ENCODE measurements at regions not wholly inside any gene's neighbourhood (a gene's known extent, or its start where the extent isn't known, plus 50 kb on each side); places are given as distances from the start of the nearest gene placed in this dataset.
A peak's percentile ranks its signal among the peaks of the same experiment; 100 is the strongest.

DNA sequence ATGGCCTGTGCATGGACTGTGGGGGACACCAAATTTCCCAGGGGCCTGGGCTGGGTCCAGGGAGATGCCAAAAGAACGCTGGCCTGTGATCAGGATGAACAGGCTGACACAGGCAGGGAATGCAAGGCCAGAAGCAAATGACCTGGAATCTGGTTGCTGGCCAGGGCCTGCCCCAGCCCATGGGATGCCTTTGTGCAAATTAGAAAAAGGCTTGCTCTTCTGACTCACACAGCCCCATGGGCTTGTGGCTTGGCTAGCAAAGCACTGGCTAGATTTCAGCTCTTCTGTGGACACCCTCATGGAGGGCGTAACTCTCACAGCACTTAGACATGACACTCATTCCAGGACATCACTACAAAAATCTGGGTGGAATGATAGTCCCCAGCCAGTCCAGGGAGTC, 356.0 kb downstream of the SHQ1 start:
- no peak for DNase-seq (ENCODE audit: low read depth in 2 of 2)

DNA sequence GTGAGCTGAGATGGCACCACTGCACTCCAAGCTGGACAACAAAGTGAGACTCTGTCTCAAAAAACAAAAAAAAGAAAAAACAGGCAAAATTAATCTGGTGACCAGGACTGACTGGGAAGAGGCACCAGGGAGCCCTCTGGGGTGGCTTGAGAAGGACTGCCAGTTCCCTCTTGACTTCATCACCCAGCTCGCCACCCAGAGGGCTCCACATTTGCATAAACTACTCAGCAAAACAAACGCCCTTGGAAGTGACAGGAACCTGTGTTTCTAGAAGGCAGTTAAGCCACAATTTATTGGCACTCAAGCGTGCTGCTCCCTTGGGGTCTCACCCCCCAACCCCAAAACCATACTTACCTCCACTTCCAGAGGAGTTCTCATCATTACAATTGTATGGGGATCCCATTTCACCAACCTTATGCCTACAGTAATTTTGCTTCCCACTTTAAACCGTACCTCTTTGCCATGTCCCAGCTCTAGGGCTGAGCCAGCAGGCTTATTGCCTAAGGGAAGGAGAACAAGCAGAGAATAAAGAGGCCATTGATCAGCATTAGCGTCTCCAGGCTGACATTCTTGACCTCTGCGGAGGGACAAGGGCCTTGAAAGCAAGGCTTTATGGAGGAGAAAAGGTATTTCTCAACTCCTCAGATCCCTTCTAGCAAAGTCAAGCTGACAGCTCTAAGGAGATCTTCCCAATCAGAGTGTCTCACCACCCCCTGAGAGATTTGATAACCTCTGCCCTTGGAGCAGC, 357.4 kb downstream of the SHQ1 start:
- DNase-seq (ENCODE audit: low read depth in 2 of 2): no peak

DNA sequence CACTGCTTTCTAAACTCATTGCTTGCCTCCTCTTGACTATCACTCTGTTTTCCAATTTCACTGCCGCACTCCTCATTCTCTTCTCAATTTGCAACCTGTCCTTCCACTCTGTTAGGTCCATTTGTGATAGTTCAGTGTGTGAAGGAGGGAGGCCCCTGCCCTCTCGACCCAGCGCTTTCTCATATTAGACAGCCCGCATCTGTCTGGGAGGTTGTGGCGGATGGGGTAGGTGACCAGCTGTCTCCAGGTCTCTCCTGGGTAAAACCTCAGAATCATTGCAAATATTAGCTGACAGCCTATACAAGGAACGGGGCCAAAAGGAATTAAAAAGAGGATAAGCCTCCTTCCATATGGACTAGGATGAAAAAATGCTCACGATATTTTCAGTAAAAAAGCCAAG, 358.3 kb downstream of the SHQ1 start:
- DNase-seq (ENCODE audit: low read depth in 2 of 2): no peak

DNA sequence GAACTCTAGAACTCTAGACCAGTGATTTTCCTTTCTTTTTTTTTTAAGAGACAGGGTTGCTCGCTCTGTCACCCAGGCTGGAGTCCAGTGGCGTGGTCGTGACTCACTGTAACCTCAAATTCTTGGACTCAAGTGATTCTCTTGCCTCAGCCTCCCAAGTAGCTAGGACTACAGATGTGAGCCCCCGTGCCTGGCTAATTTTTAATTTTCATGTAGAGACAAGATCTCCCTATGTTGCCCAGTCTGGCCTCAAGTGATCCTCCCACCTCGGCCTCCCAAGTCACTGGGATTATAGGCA, 359.6 kb downstream of the SHQ1 start:
- no peak for DNase-seq (ENCODE audit: low read depth in 2 of 2)

DNA sequence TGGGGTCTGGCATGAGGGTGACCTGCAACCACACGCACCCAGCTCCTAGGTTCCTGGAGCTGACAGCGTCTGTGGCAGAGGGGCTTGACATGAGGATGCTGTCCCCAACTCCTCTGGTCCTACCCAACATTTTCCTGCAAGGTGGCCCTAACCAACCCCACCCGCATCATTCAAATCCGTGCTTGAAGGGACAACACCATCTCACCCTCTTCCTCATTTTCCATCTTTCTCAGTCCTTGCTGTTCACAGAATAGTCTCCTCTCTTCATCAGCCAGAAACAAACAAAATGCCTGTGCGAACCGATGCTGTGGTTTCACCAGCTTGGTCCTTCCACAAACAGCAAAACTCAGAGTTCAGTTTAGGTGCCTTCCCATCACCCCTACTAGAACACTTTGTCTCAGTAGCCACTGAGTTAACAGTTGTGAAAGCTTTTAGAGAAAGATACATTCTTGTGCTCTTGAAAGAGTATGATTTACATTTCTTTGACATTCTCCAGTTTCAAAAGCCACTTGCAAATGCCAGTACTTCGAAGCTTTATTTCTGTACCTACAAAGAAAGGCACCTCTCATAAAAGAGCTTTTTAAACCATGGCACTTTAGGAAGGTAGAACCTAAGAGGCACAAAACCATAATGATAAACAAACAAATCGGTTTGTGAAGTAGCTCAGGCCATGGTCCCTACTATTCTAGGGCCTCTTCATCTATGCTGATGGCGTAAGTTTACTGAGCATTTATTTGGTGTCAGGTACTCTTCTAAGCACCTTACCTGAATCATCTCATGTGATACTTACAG, 360.1 kb downstream of the SHQ1 start:
- DNase-seq (ENCODE audit: low read depth in 2 of 2): no peak

DNA sequence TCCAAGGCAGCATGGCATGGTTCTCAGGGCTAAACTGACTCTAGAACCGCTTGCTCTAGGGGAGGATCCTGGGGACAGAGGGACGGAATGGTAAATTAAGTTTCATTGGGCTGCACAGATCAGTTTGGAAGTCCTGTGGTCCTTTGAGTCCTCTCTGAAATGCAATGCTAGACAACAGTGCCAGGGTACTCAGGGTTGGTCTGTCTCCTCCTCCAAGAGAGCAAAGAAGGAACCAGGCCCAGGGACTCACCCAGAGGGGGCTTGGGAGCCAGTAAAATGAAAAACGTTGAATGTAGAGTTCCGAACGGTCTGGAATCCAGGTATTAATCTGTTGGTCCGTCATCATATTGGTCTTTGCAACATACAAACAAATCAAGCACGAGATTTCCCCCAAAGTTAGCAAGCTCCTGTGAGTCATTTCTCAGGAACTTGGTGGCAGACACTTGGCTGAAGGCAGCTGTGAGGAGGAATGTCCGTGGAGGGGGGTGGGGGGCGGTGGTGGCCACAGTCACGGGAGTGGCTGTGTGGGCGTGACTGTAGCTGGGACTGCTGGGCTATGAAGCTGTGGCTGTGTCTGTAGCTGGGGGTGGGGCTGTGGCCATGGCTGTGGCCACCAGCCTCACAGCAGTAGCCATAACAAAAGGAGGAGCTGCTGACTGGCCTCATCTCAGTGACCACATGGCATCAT, 361.0 kb downstream of the SHQ1 start:
- DNase-seq (ENCODE audit: low read depth in 2 of 2): peak in 1 of 2 experiments; percentile 56

DNA sequence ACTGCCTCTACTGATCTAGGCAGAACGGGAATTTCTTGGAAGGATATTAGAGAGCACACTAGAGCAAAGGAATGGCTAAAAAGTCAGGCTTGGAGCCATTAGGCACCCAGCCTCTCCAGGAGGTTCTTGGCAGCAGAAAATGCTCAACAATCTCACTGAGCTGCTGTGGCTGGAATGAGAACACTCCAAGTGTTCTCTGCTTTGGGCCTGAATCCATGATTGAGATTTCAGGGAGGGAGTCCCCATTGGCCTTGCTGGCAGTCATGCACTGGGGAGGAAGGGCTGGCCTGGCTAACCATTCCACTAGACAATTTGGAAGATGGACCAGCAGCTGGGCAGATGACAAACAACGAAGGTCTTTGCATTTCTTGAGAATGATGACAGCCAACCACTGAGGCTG, 362.6 kb downstream of the SHQ1 start:
- no peak for DNase-seq (ENCODE audit: low read depth in 2 of 2)

DNA sequence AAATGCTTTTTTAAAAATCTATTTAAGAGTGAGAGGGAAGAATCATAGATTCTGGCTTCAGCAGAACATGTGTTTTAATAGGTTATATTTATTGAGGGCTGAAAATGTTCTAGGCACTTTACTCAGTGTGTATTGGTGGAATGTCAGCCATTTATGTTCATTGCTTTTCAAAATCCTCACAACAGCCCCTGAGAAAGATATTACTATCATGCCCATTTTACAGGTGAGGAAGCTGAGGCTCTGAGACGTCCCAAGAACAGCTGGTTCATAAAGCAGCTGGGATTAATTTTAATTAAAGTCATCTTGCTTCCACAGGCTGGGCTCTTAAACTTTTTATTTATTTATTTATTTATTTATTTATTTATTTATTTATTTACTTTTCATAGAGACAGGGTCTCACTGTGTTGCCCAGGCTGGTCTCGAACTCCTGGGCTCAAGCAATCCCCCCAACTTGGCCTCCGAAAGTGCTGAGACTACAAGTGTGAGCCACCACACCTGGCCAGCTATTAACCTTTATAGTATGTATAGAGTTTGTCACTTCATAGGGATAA, 364.6 kb downstream of the SHQ1 start:
- DNase-seq (ENCODE audit: low read depth in 2 of 2): no peak

DNA sequence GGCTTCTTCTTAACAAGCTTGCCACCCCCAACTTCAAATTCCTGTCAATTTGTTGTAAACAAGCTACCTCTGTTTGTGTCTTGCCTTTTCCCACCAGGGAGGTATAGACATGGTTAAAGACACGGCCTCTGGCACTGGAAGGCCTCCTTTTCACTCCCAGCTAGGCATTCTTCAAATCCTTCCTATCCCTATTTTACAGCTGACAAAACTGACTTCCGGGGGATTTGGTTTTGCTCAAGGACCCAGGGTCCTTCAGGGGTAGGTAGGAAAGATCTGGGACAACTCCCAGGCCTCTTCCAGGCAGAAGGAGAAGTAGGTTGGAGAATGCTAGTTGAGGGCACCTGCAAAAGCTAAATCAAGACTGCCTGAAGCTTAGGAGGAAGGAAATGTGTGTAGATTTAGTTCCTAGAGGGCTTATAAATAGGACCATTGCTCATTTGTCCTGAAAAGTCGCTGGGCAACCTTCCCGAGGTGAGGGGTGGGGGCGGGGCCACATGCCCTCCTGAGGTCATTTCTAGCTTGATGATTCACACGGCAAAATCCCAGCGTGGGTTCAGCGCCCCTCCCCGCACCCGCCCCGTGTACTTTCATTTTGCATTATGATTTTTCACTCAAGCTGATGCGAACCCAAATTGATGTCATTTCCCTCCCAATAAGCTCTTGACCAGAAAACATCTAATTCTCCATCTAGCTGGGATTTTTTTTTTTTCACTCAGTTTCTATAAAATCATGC, 365.5 kb downstream of the SHQ1 start:
- DNase-seq (ENCODE audit: low read depth in 2 of 2): peak; percentile 69 to 87

DNA sequence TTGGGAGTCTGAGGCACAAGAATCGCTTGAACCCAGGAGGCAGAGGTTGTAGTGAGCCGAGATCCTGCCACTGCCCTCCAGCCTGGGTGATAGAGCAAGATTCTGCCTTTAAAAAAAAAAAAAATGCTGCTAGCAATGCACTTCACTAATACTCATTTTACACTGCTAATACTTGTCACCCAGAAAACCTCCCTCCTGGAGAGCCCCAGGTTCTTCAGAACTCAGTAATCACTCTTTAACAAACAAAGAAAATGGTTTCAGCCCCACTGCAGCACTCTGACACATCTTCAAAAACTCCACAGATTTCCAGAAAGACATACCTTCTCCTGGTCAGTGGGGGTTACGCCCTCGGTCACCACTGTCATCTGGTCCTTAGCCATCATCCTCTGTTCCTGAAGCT, 366.7 kb downstream of the SHQ1 start:
- DNase-seq (ENCODE audit: low read depth in 2 of 2): no peak

DNA sequence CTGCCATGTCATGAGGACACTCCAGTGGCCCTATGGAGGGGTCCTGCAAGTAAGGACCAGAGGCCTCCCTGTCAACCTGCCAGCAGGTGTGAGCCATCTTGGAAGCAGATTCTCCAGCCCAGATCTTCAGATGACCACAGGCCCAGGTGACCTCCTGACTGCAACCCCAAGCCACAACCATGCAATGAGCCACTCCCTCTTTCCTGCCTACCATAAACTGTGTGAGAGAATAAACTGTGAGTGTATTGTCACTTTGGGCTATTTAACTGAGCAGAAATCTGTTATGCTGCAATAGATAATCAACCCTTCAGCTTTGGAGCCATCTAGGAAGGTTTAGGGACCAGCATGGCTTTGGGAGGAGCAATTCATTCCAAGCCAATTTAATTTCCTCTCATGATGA, 367.9 kb downstream of the SHQ1 start:
- DNase-seq (ENCODE audit: low read depth in 2 of 2): no peak

DNA sequence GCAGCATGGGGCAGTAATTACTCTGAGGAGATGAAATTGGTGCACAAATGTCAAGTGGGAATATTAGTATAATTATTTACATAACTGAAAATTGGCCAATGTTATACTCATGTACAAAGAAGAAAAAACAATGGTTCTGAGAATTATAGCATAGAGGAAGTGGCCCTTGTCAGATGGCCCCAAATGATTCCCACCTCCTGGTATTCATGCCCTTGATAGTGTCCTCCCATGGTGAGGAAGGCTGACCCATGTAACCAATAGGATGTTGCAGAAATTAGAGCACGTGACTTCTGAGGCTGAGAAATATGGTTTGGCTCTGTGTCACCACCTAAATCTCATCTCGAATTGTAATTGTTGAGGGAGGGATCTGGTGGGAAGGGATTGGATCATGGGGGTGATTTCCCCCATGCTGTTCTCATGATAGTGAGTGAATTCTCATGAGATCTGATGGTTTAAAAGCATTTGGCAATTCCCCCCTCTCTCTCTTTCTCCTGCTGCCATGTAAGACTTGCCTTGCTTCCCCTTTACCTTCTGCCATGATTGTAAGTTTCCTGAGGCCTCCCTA, 368.5 kb downstream of the SHQ1 start:
- no peak for DNase-seq (ENCODE audit: low read depth in 2 of 2)

DNA sequence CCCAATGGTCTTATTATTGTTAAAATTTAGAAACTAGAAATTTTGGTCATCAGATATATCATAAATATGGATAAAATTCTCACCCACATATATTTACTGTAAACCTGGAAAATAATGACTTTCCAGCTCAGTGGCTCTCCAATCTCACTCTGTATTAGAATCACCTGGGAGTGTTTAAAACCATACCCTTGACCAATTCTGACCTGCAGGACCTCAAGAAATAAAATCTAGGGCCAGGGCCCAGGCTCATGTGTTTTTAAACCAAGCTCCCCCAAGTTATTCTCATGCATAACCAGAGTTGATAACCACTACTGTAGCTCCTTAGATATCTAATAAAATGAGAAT, 372.1 kb downstream of the SHQ1 start:
- no peak for DNase-seq (ENCODE audit: low read depth in 2 of 2)

DNA sequence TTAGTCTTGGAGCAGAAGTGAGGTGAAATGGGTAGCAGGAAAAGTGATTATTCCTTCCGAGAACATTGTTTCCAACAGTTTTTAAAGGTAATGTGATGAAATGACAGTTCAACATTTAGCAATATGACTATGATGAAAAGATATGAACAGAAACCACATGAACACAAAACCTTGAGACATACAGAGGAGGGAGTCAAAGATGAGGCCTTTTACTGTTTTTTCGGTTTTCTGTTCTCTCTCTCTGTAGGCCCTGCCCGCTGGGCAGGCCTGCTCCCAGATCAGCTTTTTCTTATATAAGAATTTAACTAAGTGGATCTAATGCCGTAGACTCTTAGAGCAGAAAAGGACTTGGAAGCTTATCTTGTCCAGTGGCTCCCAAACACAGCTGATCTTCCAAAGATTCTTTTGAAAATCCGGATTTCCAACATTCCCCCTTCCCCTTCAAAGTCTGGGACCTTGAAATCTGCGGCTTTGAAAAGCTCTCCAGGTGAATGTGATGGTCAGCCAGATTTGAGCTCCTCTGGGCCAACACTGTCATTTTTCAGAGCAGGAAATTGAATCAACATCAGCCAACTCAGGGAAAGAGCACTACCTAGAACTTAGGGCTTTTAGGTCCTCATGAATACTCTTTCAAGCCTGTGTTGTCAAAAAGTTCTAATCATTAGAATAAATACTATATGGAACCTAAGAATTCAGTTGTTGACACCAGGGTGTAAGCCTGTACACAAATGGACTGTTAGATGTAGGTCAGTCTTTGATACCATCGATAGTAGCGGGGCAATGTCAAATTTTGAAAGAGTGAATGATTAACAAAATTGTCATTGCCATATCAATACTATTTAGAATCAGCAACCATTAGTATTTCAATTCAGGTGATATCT, 372.7 kb downstream of the SHQ1 start:
- DNase-seq (ENCODE audit: low read depth in 2 of 2): no peak

DNA sequence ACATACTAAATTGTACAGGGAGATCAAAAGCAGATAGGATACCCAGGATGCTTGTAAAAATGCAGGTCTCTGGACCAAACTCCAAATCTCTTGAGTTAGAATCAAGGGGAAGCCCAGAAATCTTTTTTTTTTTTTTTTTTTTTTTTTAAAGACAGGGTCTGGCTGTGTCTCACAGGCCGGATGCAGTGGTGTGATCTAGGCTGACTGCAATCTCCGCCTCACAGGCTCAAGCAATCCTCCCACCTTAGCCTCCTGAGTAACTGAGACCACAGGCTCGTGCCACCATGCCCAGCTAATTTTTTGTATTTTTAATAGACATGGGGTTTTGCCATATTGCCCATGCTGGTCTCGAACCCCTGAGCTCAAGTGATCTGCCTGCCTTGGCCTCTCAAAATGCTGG, 373.5 kb downstream of the SHQ1 start:
- DNase-seq (ENCODE audit: low read depth in 2 of 2): no peak

DNA sequence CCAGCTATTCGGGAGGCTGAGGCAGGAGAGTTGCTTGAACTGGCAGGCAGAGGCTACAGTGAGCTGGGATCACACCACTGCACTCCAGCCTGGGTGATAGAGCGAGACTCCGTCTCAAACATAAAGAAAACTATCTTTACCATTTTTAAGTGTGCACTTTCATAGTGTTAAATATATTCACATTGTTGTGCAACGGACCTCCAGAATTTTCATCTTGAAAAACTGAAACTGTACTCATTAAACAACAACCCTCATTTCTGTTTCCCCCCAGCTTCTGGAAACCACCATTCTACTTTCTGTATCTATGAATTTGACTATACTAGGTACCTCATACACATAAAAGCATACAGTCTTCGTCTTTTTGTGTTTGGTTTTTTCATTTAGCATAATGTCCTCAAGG, 375.1 kb downstream of the SHQ1 start:
- DNase-seq (ENCODE audit: low read depth in 2 of 2): no peak

DNA sequence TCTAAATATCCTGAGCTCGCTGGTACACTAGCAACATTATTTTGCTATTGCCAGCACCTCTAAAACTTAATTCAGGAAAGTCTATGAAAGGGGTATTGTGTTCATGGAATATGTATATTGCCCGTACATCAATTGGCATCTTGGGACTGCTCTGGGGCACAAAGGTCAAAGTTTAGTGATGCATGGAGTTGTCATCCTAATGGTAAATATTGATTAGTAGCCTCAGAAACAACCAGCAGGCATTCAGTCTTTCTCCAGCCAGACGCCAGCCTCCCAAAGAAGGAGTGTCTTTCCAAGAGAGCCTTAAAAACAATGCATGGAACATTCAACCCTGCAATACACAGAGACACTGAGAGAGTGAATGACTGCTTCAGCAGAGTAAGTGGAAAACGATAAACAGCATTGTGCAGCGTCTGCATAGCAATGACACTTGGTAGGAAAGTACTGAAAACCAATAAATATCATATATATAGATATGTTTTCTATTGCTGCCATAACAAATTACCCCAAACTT, 377.3 kb downstream of the SHQ1 start:
- DNase-seq (ENCODE audit: low read depth in 2 of 2): no peak

DNA sequence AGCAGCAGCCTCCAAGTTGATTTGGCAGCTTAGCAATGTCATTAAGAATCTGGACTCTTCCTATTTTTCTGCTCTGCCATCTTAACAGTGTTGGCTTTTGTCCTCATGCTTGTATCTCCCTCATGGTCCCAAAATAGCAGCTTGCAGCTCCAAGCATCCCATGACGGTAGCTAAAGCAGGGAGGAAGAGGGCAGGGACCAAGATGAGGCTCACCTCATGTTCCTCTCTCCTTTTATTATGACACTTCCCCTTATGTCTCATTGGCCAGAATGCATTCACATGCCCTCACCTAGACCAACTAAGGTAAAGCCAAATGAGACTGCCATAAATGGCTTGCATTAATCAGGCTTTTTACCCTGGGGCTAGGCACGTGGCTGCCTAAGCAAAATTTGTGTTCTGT, 382.4 kb downstream of the SHQ1 start:
- no peak for DNase-seq (ENCODE audit: low read depth in 2 of 2)

DNA sequence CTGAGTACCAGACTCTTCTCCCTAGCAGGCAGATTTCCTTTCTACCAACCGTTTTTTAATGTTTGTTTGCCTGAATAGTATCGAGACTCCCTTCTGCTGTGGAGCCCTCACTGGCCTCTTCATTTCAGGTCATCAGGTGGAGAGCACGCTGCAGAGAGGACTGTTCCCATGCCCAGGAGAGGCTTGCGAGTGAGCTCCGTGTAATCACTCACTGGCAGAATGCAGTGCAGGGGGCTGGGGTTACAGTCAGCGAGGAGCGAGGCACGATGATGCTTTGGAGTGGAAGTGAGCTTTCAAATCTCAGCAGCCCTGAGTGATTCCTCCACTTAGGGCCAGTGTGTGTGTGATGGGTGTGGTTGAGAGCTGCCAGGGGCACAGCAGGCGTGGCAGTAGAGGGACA, 385.2 kb downstream of the SHQ1 start:
- DNase-seq (ENCODE audit: low read depth in 2 of 2): no peak

DNA sequence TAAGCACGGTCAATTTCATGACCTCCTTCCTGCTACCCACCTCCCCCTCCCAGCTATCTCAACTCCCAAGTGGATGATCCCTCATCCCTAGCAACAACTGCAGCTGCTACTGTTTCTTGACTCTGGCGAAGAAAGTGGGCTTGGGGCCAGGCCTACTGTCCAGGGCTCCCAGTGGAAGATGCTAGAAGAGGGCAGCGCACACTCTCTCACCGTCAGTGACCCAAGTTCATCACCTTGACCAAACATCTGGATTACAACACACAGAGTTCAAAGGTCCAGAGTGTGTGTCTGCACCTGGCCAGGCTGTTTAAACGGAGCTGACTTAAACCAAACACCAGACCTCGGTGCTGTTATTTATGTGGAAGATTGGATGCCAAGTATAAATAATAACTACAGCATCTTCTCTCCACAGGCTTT, 385.6 kb downstream of the SHQ1 start:
- no peak for DNase-seq (ENCODE audit: low read depth in 2 of 2)

DNA sequence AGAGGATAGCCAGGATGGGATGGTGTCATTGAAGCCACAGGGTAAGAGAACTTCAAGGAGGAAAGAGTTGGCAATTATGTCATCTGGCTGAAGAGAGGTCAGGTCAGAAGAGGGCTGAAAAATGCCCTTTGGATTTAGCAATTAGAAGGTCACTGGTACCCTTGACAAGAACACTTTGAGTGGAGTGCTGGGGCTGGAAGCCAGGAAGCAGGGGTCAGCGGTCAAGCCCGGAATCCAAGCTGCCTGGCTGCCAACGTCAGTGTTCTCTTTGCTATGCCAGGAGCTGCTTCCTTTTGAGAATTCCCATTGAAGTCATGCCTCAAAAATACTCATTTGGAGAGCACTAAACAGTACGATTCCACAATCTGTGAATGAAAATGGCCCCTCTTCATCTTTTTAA, 386.5 kb downstream of the SHQ1 start:
- no peak for DNase-seq (ENCODE audit: low read depth in 2 of 2)

Measured in stimulated activated CD4-positive, alpha-beta T cell treated with anti-CD3 and anti-CD28 coated beads, Interleukin-12 subunit alpha, Interleukin-12 subunit beta, amount 100 ng/mL, for 24 hours (primary cell).